IPS-18c (cell line): ENCODE measurements at regions not wholly inside any gene's neighbourhood (a gene's known extent, or its start where the extent isn't known, plus 50 kb on each side); places are given as distances from the start of the nearest gene placed in this dataset.

Experiments
- H3K4me3 ChIP-seq: 2 replicates; pipeline ENCODE4 v1.7.0; 2013; ENCODE audit warnings: low read depth, mild to moderate bottlenecking, low read length, moderate library complexity; ENCODE audit not compliant: insufficient read depth
- H3K9me3 ChIP-seq: one replicate; pipeline ENCODE4 v1.6.1; 2013; ENCODE audit warnings: mild to moderate bottlenecking, low read length, moderate library complexity; ENCODE audit not compliant: control insufficient read depth, insufficient read depth

- H3K4me3 ChIP-seq: no peak overlapping the region
- H3K9me3 ChIP-seq: no peaks in the 10 kb centered on the region
These were observed 202.4 kb downstream of the RFC3 start for GRCh38 chr13:34020388-34020787.

- no peak overlapping the region for H3K4me3 ChIP-seq
- H3K9me3 ChIP-seq: no peaks in the 10 kb centered on the region
These were observed 203.7 kb downstream of the RFC3 start for GRCh38 chr13:34021619-34022018.

GRCh38 chr13:34025746-34026145 is 207.8 kb downstream of the RFC3 start:
- Histone ChIP-seq H3K9me3 (no peaks in the 10 kb centered on the region), H3K4me3 (no peak overlapping the region)

- no peaks in the 10 kb centered on the region for H3K9me3 ChIP-seq
- no peak overlapping the region for H3K4me3 ChIP-seq
These were observed 208.4 kb downstream of the RFC3 start for GRCh38 chr13:34026308-34026707.

- Histone ChIP-seq H3K9me3 (no peaks in the 10 kb centered on the region), H3K4me3 (no peak overlapping the region)
These were observed 210.8 kb downstream of the RFC3 start for GRCh38 chr13:34028496-34029442.

- H3K4me3 ChIP-seq: no peak overlapping the region
These were observed 212.8 kb downstream of the RFC3 start for GRCh38 chr13:34030782-34031181.

GRCh38 chr13:34031610-34032009 is 213.7 kb downstream of the RFC3 start:
- no peak overlapping the region for H3K4me3 ChIP-seq
- no peaks in the 10 kb centered on the region for H3K9me3 ChIP-seq

More at GRCh38 chr13:34030782-34031181, 212.8 kb downstream of the RFC3 start:
- no peaks in the 10 kb centered on the region for H3K9me3 ChIP-seq

- Histone ChIP-seq H3K4me3 (no peak overlapping the region), H3K9me3 (no peaks in the 10 kb centered on the region)
These were observed 216.5 kb downstream of the RFC3 start for GRCh38 chr13:34034411-34034810.

- Histone ChIP-seq H3K9me3 (no peaks in the 10 kb centered on the region), H3K4me3 (no peak overlapping the region)
These were observed 217.2 kb downstream of the RFC3 start for GRCh38 chr13:34035178-34035577.

GRCh38 chr13:34035676-34036325 is 217.9 kb downstream of the RFC3 start:
- H3K9me3 ChIP-seq: no peaks in the 10 kb centered on the region
- no peak overlapping the region for H3K4me3 ChIP-seq

GRCh38 chr13:34037636-34038540 is 219.9 kb downstream of the RFC3 start:
- no peaks in the 10 kb centered on the region for H3K9me3 ChIP-seq
- no peak overlapping the region for H3K4me3 ChIP-seq

GRCh38 chr13:34038541-34039068 is 220.7 kb downstream of the RFC3 start:
- Histone ChIP-seq H3K4me3 (no peak overlapping the region), H3K9me3 (no peaks in the 10 kb centered on the region)

GRCh38 chr13:34039678-34040077 is 221.7 kb downstream of the RFC3 start:
- no peak overlapping the region for H3K4me3 ChIP-seq

GRCh38 chr13:34040863-34041262 is 222.9 kb downstream of the RFC3 start:
- Histone ChIP-seq H3K9me3 (no peaks in the 10 kb centered on the region), H3K4me3 (no peak overlapping the region)

More at GRCh38 chr13:34039678-34040077, 221.7 kb downstream of the RFC3 start:
- H3K9me3 ChIP-seq: no peaks in the 10 kb centered on the region

GRCh38 chr13:34044041-34044440 is 226.1 kb downstream of the RFC3 start:
- Histone ChIP-seq H3K9me3 (no peaks in the 10 kb centered on the region), H3K4me3 (no peak overlapping the region)

GRCh38 chr13:34044660-34045080 is 226.7 kb downstream of the RFC3 start:
- Histone ChIP-seq H3K9me3 (no peaks in the 10 kb centered on the region), H3K4me3 (no peak overlapping the region)

- Histone ChIP-seq H3K4me3 (no peak overlapping the region), H3K9me3 (no peaks in the 10 kb centered on the region)
These were observed 228.5 kb downstream of the RFC3 start for GRCh38 chr13:34046457-34046856.
